OCI-LY1 (cell line): ENCODE measurements at regions not wholly inside any gene's neighbourhood (a gene's known extent, or its start where the extent isn't known, plus 50 kb on each side); places are given as distances from the start of the nearest gene placed in this dataset.

Source experiments
- EZH2 ChIP-seq: fragments of 200-600 bp; sonication (generic), shearing (Covaris generic); IDR thresholded peaks from 2 replicates; pipeline ENCODE4 v1.8.0; 2017; ENCODE audit warnings: borderline replicate concordance, mixed run types, mild to moderate bottlenecking, antibody characterized with exemption, low read length, moderate library complexity, mixed read lengths
- TF ChIP-seq, protein P1 (sequence below): fragments of 200-600 bp; sonication (generic), shearing (Covaris generic); IDR thresholded peaks from 2 replicates; pipeline ENCODE4 v1.5.1; 2017; ENCODE audit warnings: mild to moderate bottlenecking, antibody characterized with exemption, low read length, moderate library complexity, mixed read lengths

DNA sequence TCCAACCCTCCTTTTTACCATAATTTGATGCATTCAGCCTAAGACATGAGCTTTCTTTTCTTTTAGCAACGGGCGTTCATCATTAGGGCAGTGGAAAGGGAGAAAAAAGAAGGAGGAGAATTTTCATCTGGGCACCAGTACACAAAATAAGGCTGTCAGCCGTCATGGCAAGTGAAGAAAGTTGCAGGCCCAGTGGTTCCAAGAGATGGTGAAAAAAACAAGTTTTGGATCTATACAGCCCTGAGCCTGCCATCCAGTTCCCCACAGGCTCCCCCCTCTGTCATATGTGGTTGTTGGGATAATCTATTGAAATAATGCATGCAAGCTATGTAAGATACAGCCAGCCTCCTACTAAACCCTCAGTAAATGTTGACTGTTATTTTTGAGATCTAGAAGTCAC is 500.6 kb upstream of the PROK2 start:
- no peak for TF ChIP-seq EZH2
- TF ChIP-seq, protein P1, sequence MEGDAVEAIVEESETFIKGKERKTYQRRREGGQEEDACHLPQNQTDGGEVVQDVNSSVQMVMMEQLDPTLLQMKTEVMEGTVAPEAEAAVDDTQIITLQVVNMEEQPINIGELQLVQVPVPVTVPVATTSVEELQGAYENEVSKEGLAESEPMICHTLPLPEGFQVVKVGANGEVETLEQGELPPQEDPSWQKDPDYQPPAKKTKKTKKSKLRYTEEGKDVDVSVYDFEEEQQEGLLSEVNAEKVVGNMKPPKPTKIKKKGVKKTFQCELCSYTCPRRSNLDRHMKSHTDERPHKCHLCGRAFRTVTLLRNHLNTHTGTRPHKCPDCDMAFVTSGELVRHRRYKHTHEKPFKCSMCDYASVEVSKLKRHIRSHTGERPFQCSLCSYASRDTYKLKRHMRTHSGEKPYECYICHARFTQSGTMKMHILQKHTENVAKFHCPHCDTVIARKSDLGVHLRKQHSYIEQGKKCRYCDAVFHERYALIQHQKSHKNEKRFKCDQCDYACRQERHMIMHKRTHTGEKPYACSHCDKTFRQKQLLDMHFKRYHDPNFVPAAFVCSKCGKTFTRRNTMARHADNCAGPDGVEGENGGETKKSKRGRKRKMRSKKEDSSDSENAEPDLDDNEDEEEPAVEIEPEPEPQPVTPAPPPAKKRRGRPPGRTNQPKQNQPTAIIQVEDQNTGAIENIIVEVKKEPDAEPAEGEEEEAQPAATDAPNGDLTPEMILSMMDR = no peak
